Activated naive CD4-positive, alpha-beta T cell treated with anti-CD3 and anti-CD28 coated beads for 36 hours (primary cell): ENCODE measurements at regions not wholly inside any gene's neighbourhood (a gene's known extent, or its start where the extent isn't known, plus 50 kb on each side); places are given as distances from the start of the nearest gene placed in this dataset.
"Not testable (repeated sequence)": the region's sequence is repeated elsewhere in the genome, so short reads cannot be mapped to it uniquely, and the experiment has no call there.

Source experiments
- CTCF ChIA-PET: fragments of 350-600 bp; sonication (Branson Sonifier 250); formaldehyde crosslinking; loops from one replicate; lab custom pipeline; 2021; ENCODE audit warnings: antibody characterized with exemption; lab: Charles Lee
- DNase-seq: peaks from one replicate; pipeline ENCODE4 v3.0.0-alpha.2; 2020
- H3K27ac Mint-ChIP-seq: one replicate; pipeline ENCODE4 v1.8.0; 2021; ENCODE audit warnings: mild to moderate bottlenecking, mixed read lengths
- H3K27me3 Mint-ChIP-seq: one replicate; pipeline ENCODE4 v1.8.0; 2021; ENCODE audit warnings: low read depth, mixed read lengths
- H3K36me3 Mint-ChIP-seq: one replicate; pipeline ENCODE4 v1.8.0; 2021; ENCODE audit warnings: low read depth, mixed read lengths
- H3K4me1 Mint-ChIP-seq: one replicate; pipeline ENCODE4 v1.8.0; 2021; ENCODE audit warnings: low read depth, mixed read lengths
- H3K4me3 Mint-ChIP-seq: one replicate; pipeline ENCODE4 v1.8.0; 2021; ENCODE audit warnings: mild to moderate bottlenecking, moderate library complexity, mixed read lengths
- H3K9me3 Mint-ChIP-seq: one replicate; pipeline ENCODE4 v1.8.0; 2021; ENCODE audit warnings: mixed read lengths
- intact Hi-C: fragments of 100-400 bp; cut with micrococcal nuclease; formaldehyde crosslinking; loops from one replicate; pipeline ENCODE4 v1.15.1; 2023

GRCh38 chr10:47605791-47606773 is 82.6 kb upstream of the AGAP9 start:
- intact Hi-C loops, H3K4me3 Mint-ChIP-seq, H3K4me1 Mint-ChIP-seq, H3K36me3 Mint-ChIP-seq, DNase-seq, H3K27ac Mint-ChIP-seq, H3K9me3 Mint-ChIP-seq, CTCF ChIA-PET, H3K27me3 Mint-ChIP-seq: not testable (repeated sequence)

- H3K27ac Mint-ChIP-seq, H3K27me3 Mint-ChIP-seq, CTCF ChIA-PET, DNase-seq, intact Hi-C loops, H3K4me3 Mint-ChIP-seq, H3K4me1 Mint-ChIP-seq, H3K36me3 Mint-ChIP-seq, H3K9me3 Mint-ChIP-seq: not testable (repeated sequence)
Observed at GRCh38 chr10:47600604-47601003, 77.2 kb upstream of the AGAP9 start.

DNA sequence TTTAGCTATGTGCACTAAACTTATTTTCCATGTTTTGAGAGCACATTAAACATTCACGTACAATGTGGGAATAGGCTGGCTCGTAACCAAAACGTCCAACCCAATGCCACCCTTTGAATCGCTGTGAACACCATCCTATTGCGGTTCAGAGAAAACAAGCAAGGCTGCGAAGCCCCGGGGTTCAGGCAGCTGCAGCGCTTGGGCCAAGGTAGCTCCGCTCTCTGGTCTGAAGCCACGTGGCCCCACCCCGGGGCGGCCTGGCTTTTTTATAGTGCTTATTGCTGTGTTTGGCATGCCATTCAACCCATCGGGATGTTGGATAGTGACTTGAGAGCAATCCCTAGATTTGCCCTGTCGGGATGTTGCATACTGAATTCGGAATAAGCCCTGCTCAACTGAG is 76.7 kb upstream of the AGAP9 start:
- intact Hi-C loops, DNase-seq, H3K27me3 Mint-ChIP-seq, H3K9me3 Mint-ChIP-seq, H3K4me3 Mint-ChIP-seq, H3K4me1 Mint-ChIP-seq, H3K27ac Mint-ChIP-seq, CTCF ChIA-PET, H3K36me3 Mint-ChIP-seq: not testable (repeated sequence)

DNA sequence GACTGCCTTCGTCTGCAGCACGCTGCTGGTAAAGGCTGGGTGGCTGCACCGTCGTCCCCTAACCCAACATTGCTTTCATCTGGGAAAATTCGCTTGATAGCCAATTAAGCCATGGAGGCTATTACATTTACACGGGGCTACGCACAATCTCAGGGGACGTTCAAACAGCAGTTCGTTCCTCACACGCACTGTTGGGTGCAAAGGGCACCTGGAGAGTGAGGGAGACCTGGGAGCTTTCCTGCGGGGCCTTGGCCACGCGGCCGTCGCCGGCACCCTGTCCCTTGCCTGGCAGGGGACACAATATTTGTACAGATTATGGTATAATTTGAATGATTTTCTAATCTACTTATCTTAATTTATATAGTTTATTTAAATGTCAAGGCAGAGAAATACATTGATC is 76.2 kb upstream of the AGAP9 start:
- H3K27me3 Mint-ChIP-seq, CTCF ChIA-PET, intact Hi-C loops, DNase-seq, H3K27ac Mint-ChIP-seq, H3K4me3 Mint-ChIP-seq, H3K4me1 Mint-ChIP-seq, H3K36me3 Mint-ChIP-seq, H3K9me3 Mint-ChIP-seq: not testable (repeated sequence)

GRCh38 chr10:47593805-47594204 is 70.4 kb upstream of the AGAP9 start:
- DNase-seq, H3K27ac Mint-ChIP-seq, H3K36me3 Mint-ChIP-seq, H3K4me3 Mint-ChIP-seq, CTCF ChIA-PET, H3K4me1 Mint-ChIP-seq, H3K27me3 Mint-ChIP-seq, H3K9me3 Mint-ChIP-seq, intact Hi-C loops: not testable (repeated sequence)

DNA sequence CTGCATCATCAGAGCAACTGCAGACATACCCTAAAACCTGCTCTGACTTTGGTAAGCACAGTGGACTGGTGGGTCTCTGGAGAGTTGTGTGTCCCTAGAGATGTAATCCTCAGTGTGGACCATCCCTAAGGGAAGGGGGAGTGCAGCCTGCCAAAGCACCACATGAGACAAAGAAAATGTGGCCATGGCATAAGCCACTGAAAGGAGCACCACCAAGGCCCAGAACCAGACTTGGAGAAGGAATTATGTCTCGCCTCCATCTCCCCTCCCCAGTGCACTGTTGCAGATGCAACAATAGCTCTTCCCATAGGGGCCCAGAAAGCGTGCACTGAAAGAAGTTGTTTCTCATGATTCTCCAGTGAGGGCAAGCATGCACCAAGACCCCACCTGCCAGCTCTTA is 69.7 kb upstream of the AGAP9 start:
- H3K9me3 Mint-ChIP-seq, DNase-seq, CTCF ChIA-PET, H3K4me1 Mint-ChIP-seq, H3K4me3 Mint-ChIP-seq, intact Hi-C loops, H3K36me3 Mint-ChIP-seq, H3K27ac Mint-ChIP-seq, H3K27me3 Mint-ChIP-seq: not testable (repeated sequence)

DNA sequence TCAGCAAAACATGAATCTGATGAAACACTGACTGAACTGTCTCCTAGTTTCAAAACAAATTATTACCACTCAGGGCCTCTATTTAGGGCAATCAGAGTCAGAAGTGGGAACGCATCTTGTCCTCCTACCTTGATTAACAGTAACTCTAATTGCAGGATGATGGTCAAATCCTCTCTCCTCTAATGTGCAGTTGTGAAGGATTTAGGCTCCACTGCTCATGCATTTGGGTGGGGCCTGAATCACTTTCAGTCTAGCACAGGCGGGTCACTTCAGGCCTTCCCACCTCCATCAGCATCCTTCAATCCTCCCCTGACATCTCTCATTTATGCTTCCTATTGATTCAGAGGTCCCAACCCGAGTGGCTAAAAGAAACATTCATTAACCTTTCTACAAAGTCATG is 67.5 kb upstream of the AGAP9 start:
- CTCF ChIA-PET, H3K27ac Mint-ChIP-seq, H3K4me1 Mint-ChIP-seq, DNase-seq, intact Hi-C loops, H3K27me3 Mint-ChIP-seq, H3K9me3 Mint-ChIP-seq, H3K4me3 Mint-ChIP-seq, H3K36me3 Mint-ChIP-seq: not testable (repeated sequence)

- H3K27me3 Mint-ChIP-seq, H3K4me3 Mint-ChIP-seq, CTCF ChIA-PET, H3K36me3 Mint-ChIP-seq, intact Hi-C loops, DNase-seq, H3K9me3 Mint-ChIP-seq, H3K4me1 Mint-ChIP-seq, H3K27ac Mint-ChIP-seq: not testable (repeated sequence)
Observed at GRCh38 chr10:47590534-47590933, 67.1 kb upstream of the AGAP9 start.

DNA sequence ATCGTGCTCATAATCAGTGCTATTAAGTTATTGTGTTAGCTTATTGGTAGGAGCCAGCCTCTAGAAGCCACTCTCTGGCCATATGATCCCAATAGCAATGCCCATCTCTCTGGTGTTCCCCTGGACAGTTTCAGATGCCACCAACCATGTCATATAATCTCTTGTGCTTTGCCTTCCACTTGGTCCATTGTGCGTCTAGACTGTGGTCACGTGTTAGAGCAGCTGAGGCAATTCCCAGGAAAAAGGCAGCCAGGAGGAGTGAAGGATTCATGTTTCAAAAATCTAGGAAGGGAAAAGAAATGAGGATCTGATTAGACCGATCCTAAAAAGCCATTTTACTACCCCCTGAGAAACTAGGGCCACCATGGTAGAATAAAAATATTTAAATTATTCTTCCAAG is 58.6 kb upstream of the AGAP9 start:
- H3K9me3 Mint-ChIP-seq, CTCF ChIA-PET, H3K27ac Mint-ChIP-seq, H3K4me1 Mint-ChIP-seq, H3K27me3 Mint-ChIP-seq, intact Hi-C loops, H3K4me3 Mint-ChIP-seq, DNase-seq, H3K36me3 Mint-ChIP-seq: not testable (repeated sequence)

DNA sequence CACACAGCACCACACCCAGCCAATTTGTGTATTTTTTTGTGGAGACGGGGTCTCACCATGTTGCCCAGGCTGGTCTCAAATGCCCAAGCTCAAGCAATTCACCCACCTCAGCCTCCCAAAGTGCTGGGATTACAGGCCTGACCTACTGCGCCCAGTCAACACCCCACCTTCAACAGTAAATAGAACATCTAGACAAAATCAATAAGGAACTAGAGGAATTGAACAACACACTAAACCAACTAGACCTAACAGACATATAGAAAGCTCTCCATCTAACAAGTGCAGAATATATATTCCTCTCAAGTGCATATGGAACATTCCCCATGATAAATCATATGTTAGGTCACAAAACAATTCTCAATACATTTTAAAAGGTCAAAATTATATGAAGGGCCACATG is 56.6 kb upstream of the AGAP9 start:
- H3K27me3 Mint-ChIP-seq, H3K27ac Mint-ChIP-seq, DNase-seq, H3K36me3 Mint-ChIP-seq, H3K4me1 Mint-ChIP-seq, CTCF ChIA-PET, H3K9me3 Mint-ChIP-seq, H3K4me3 Mint-ChIP-seq, intact Hi-C loops: not testable (repeated sequence)

DNA sequence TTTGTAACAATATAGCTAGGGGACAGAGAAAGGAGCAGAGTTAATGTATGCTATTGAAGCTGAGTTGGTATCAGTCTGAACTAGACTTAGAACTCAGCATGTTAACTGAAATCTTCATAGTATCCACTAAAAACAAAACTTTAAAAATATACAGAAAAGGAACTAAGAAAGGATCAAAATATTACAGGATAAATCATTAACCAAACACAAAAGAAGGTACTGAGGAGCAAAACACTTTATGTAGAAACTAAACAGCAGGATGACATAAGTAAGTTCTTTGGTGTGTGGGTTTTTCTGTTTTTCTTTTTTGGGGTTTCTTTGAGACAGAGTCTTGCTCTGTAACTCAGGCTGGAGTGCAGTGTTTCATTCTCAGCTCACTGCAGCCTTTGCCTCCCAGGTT is 55.1 kb upstream of the AGAP9 start:
- H3K9me3 Mint-ChIP-seq, DNase-seq, H3K27ac Mint-ChIP-seq, H3K4me3 Mint-ChIP-seq, intact Hi-C loops, CTCF ChIA-PET, H3K27me3 Mint-ChIP-seq, H3K36me3 Mint-ChIP-seq, H3K4me1 Mint-ChIP-seq: not testable (repeated sequence)
